Fibroblast of mammary gland (primary cell): ENCODE measurements at regions not wholly inside any gene's neighbourhood (a gene's known extent, or its start where the extent isn't known, plus 50 kb on each side); places are given as distances from the start of the nearest gene placed in this dataset.
A peak's percentile ranks its signal among the peaks of the same experiment; 100 is the strongest.

Source experiments
- DNase-seq: peaks from one replicate; pipeline ENCODE4 v3.0.0-alpha.2; 2010; ENCODE audit warnings: low read depth
- H3K4me3 ChIP-seq: 2 replicates; pipeline ENCODE4 v1.5.1; 2011; ENCODE audit warnings: low read depth, mild to moderate bottlenecking, low read length, moderate library complexity; ENCODE audit not compliant: control insufficient read depth
- CTCF ChIP-seq: conservative IDR thresholded peaks from 2 replicates; pipeline ENCODE4 v1.5.1; 2011; ENCODE audit warnings: low read depth, low read length, inconsistent platforms; ENCODE audit not compliant: control insufficient read depth, insufficient read depth

- H3K4me3 ChIP-seq: no peak overlapping the region
- no peak for DNase-seq
- no peak for TF ChIP-seq CTCF
Observed at GRCh38 chr20:50265245-50265946, 74.8 kb downstream of the CEBPB start.

GRCh38 chr20:50266293-50267040 lies 75.8 kb downstream of the CEBPB start:
- DNase-seq: no peak
- no peak overlapping the region for H3K4me3 ChIP-seq
- no peak for TF ChIP-seq CTCF

GRCh38 chr20:50267041-50267865 lies 76.6 kb downstream of the CEBPB start:
- no peak for TF ChIP-seq CTCF
- peak; percentile 89 for DNase-seq
- H3K4me3 ChIP-seq: no peak overlapping the region

GRCh38 chr20:50267866-50268219 lies 77.2 kb downstream of the CEBPB start:
- H3K4me3 ChIP-seq: no peak overlapping the region
- no peak for DNase-seq
- TF ChIP-seq CTCF: no peak

- no peak overlapping the region for H3K4me3 ChIP-seq
- no peak for TF ChIP-seq CTCF
- DNase-seq: no peak
Observed at GRCh38 chr20:50269091-50270033, 78.7 kb downstream of the CEBPB start.

GRCh38 chr20:50270034-50270395 lies 79.4 kb downstream of the CEBPB start:
- TF ChIP-seq CTCF: no peak
- no peak overlapping the region for H3K4me3 ChIP-seq
- DNase-seq: no peak
